ENCODE measurements at regions not wholly inside any gene's neighbourhood (a gene's known extent, or its start where the extent isn't known, plus 50 kb on each side); places are given as distances from the start of the nearest gene placed in this dataset.

GRCh38 chr7:21077602-21078001 lies 290.9 kb upstream of the SP8 start:
- H3K9me3 Mint-ChIP-seq: no peaks in the 10 kb centered on the region
- H3K4me3 Mint-ChIP-seq: no peak overlapping the region
- no peak for ATAC-seq
- no peak overlapping the region for H3K27ac Mint-ChIP-seq
- no peaks in the 10 kb centered on the region for H3K36me3 Mint-ChIP-seq
- H3K27me3 Mint-ChIP-seq: no peaks in the 10 kb centered on the region
- no peaks in the 10 kb centered on the region for H3K4me1 Mint-ChIP-seq

GRCh38 chr7:21084286-21084685 lies 297.6 kb upstream of the SP8 start:
- Mint-ChIP-seq H3K9me3 (no peaks in the 10 kb centered on the region), H3K27me3 (peaks cover 7% of the 10 kb centered on the region), H3K4me3 (no peak overlapping the region), H3K27ac (no peak overlapping the region), H3K36me3 (no peaks in the 10 kb centered on the region), H3K4me1 (no peaks in the 10 kb centered on the region)
- no peak for ATAC-seq

- no peak for ATAC-seq
These were observed 300.0 kb upstream of the SP8 start for GRCh38 chr7:21086688-21087087.

GRCh38 chr7:21089653-21090052 lies 303.0 kb upstream of the SP8 start:
- Mint-ChIP-seq H3K4me1 (no peaks in the 10 kb centered on the region), H3K4me3 (no peak overlapping the region), H3K9me3 (no peaks in the 10 kb centered on the region), H3K27me3 (peaks cover 14% of the 10 kb centered on the region), H3K27ac (no peak overlapping the region), H3K36me3 (no peaks in the 10 kb centered on the region)
- ATAC-seq: no peak

More at GRCh38 chr7:21086688-21087087, 300.0 kb upstream of the SP8 start:
- no peaks in the 10 kb centered on the region for H3K9me3 Mint-ChIP-seq
- no peak overlapping the region for H3K27ac Mint-ChIP-seq
- no peaks in the 10 kb centered on the region for H3K36me3 Mint-ChIP-seq
- no peaks in the 10 kb centered on the region for H3K4me1 Mint-ChIP-seq
- H3K27me3 Mint-ChIP-seq: peaks cover 11% of the 10 kb centered on the region
- H3K4me3 Mint-ChIP-seq: no peak overlapping the region

DNA sequence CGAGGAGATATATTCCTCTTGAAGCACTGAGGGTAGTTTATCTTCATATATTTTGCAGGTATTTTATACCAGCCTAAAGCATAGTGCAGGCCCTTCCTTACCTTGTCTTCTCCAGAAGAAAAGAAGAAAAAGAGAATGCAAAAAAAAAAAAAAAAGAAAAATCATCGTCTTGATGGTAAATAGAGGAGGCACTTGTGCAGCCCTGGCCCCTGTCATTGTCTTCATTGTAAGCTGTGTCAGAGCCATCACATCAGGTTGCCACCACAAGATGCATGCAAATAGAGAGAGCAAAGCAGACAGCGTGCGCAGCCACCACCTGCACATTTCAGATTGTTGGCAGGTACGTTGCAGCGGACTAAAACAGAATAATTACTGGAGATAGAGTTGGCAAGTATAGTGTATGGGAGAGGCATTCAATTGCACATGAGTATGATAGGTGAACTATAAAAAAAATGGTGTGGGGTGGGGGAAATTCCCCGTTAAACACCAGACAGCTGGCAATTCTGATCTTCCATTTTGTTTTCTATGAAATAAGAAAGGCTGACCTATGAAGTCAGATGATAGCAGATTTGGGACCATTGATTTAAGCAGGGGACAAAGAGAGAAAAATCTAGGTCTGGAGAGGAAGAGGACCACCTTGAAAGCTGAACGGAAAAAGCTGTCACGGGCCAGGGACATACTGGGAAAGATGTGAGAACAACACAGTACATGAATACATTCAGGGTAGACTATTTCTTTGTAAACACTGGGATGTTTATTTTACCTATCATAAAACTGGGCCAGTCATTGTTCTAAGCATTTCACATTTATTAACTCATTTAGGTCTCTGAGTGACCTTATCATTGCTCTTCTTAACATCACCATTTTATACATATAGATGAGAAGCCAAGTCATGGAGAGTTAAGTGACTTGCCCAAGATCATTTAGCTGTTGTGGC lies 306.3 kb upstream of the SP8 start:
- Mint-ChIP-seq H3K4me1 (no peaks in the 10 kb centered on the region), H3K9me3 (no peaks in the 10 kb centered on the region), H3K27me3 (peaks cover 9% of the 10 kb centered on the region), H3K36me3 (no peaks in the 10 kb centered on the region), H3K4me3 (no peak overlapping the region), H3K27ac (no peak overlapping the region)
- ATAC-seq: no peak

DNA sequence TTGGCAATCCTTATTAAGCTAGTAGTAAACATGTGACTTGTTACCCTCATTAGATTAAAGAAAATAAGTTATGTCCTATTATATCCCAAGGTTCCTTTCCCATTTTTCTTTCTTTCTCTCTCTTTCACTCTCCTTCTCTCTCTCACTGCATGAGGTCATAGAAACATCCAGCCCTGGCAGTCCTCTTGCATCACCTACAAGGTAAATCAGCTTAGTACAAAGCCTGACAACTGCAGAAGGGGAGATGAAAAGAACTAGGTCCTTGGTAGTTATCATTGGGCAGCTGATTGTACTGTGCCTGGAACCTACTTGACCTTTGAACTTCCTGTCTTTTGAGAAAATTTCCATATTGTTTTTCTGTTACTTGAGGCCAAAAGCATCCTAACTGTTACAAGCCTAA lies 307.9 kb upstream of the SP8 start:
- Mint-ChIP-seq H3K4me3 (no peak overlapping the region), H3K4me1 (no peaks in the 10 kb centered on the region), H3K27me3 (peaks cover 7% of the 10 kb centered on the region), H3K9me3 (no peaks in the 10 kb centered on the region), H3K27ac (no peak overlapping the region), H3K36me3 (no peaks in the 10 kb centered on the region)
- no peak for ATAC-seq

- no peak overlapping the region for H3K27ac Mint-ChIP-seq
- H3K4me1 Mint-ChIP-seq: no peaks in the 10 kb centered on the region
- no peaks in the 10 kb centered on the region for H3K27me3 Mint-ChIP-seq
- H3K9me3 Mint-ChIP-seq: no peaks in the 10 kb centered on the region
- no peak for ATAC-seq
- no peaks in the 10 kb centered on the region for H3K36me3 Mint-ChIP-seq
- H3K4me3 Mint-ChIP-seq: no peak overlapping the region
These were observed 312.7 kb upstream of the SP8 start for GRCh38 chr7:21099432-21099831.

DNA sequence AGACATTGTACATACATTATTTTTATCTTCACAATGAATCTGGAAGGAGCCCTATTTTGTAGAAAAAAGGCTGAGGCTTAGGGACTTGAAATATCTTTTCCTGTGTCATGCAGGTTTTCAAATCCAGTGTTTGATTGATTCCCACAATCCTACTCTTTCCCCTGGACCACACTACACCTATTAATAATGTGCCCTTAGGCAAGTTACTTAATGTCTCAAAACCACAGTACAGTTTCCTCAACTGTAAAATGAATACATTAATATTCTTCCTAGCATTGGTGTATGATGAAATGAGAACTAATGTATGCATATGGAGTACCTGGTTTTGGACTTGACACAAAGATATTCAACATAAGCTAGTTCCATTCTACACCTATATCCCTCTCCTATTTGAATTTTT lies 313.3 kb upstream of the SP8 start:
- peaks cover 3% of the 10 kb centered on the region for H3K27me3 Mint-ChIP-seq
- no peaks in the 10 kb centered on the region for H3K9me3 Mint-ChIP-seq
- H3K27ac Mint-ChIP-seq: no peak overlapping the region
- no peaks in the 10 kb centered on the region for H3K4me1 Mint-ChIP-seq
- no peaks in the 10 kb centered on the region for H3K36me3 Mint-ChIP-seq
- ATAC-seq: no peak
- no peak overlapping the region for H3K4me3 Mint-ChIP-seq

- H3K9me3 Mint-ChIP-seq: no peaks in the 10 kb centered on the region
These were observed 314.9 kb upstream of the SP8 start for GRCh38 chr7:21101541-21101940.

GRCh38 chr7:21103426-21104123 lies 316.9 kb upstream of the SP8 start:
- no peak overlapping the region for H3K4me3 Mint-ChIP-seq
- no peak overlapping the region for H3K27ac Mint-ChIP-seq
- no peaks in the 10 kb centered on the region for H3K9me3 Mint-ChIP-seq
- no peaks in the 10 kb centered on the region for H3K4me1 Mint-ChIP-seq
- no peak for ATAC-seq
- H3K27me3 Mint-ChIP-seq: peaks cover 8% of the 10 kb centered on the region
- no peaks in the 10 kb centered on the region for H3K36me3 Mint-ChIP-seq

More at GRCh38 chr7:21101541-21101940, 314.9 kb upstream of the SP8 start:
- H3K27me3 Mint-ChIP-seq: peaks cover 8% of the 10 kb centered on the region
- H3K36me3 Mint-ChIP-seq: no peaks in the 10 kb centered on the region
- no peak overlapping the region for H3K4me3 Mint-ChIP-seq
- no peak for ATAC-seq
- no peaks in the 10 kb centered on the region for H3K4me1 Mint-ChIP-seq
- H3K27ac Mint-ChIP-seq: no peak overlapping the region

DNA sequence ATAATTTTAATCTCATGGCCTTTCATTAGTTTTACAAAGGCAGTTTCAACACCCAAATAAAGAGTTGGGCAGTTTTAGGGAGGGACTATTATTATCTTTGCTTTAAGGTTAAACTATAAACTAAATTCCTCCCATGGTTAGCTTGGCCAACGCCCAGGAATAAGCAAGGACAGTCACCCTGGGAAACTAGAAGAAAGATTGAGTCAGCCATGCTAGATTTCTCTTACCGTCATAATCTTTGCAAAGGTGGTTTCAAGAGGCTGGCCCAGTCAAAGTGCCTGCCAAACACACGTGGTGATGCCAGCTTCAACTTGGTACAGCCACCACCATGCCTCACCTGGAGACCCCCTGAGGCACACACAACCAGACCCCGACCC lies 317.4 kb upstream of the SP8 start:
- peaks cover 8% of the 10 kb centered on the region for H3K27me3 Mint-ChIP-seq
- no peak for ATAC-seq
- no peak overlapping the region for H3K27ac Mint-ChIP-seq
- H3K9me3 Mint-ChIP-seq: no peaks in the 10 kb centered on the region
- H3K4me3 Mint-ChIP-seq: no peak overlapping the region
- H3K4me1 Mint-ChIP-seq: no peaks in the 10 kb centered on the region
- no peaks in the 10 kb centered on the region for H3K36me3 Mint-ChIP-seq

DNA sequence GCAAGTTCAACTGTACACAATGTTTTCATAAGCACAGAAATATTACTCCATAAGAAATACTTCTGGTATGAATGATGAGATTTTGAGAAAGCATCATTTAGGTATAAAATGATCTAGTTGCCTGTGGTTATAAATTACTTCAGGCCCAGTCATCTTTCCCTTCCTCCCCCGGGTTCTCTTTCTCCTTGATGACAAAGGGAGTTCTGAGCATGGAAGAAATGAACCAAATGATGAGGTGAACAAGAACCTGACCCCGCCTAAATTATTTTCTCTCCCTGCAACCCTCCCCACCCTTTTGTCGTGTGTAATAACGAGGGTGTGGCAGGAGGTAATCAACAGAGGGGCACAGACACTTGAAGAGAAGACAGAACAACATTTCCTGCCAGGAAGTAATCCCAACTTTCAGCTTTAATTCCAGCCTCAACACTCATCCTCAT lies 319.6 kb upstream of the SP8 start:
- Mint-ChIP-seq H3K27me3 (peaks cover 8% of the 10 kb centered on the region), H3K9me3 (no peaks in the 10 kb centered on the region), H3K4me3 (no peak overlapping the region), H3K4me1 (no peaks in the 10 kb centered on the region), H3K36me3 (no peaks in the 10 kb centered on the region), H3K27ac (no peak overlapping the region)
- ATAC-seq: no peak

- Mint-ChIP-seq H3K36me3 (no peaks in the 10 kb centered on the region), H3K27ac (no peak overlapping the region)
- ATAC-seq: no peak
These were observed 320.4 kb upstream of the SP8 start for GRCh38 chr7:21107101-21107500.

DNA sequence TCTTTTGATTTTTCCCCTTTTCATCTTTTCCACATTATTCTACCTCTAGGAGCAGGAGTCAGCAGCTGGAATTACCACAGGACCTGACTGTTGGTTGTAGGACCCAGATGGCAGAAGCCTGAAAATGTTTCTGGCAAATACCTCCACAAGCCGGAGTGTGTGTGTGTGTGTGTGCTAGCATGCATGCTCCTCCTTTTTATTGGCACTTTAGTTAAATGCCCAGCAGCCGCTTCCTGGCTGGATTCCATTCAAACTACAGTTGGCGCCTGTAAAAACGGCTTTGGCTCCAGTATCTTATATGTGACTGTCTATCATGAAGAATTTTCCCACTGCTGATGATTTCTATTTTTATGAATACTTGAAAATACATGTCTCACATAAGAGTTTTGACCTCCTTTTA lies 319.7 kb upstream of the SP4 start:
- Mint-ChIP-seq H3K4me1 (no peaks in the 10 kb centered on the region), H3K27me3 (peaks cover 8% of the 10 kb centered on the region)
- no peak for ATAC-seq

More at GRCh38 chr7:21107101-21107500, 320.4 kb upstream of the SP8 start:
- H3K4me1 Mint-ChIP-seq: no peaks in the 10 kb centered on the region
- H3K4me3 Mint-ChIP-seq: no peak overlapping the region
- H3K9me3 Mint-ChIP-seq: no peaks in the 10 kb centered on the region
- H3K27me3 Mint-ChIP-seq: peaks cover 8% of the 10 kb centered on the region

DNA sequence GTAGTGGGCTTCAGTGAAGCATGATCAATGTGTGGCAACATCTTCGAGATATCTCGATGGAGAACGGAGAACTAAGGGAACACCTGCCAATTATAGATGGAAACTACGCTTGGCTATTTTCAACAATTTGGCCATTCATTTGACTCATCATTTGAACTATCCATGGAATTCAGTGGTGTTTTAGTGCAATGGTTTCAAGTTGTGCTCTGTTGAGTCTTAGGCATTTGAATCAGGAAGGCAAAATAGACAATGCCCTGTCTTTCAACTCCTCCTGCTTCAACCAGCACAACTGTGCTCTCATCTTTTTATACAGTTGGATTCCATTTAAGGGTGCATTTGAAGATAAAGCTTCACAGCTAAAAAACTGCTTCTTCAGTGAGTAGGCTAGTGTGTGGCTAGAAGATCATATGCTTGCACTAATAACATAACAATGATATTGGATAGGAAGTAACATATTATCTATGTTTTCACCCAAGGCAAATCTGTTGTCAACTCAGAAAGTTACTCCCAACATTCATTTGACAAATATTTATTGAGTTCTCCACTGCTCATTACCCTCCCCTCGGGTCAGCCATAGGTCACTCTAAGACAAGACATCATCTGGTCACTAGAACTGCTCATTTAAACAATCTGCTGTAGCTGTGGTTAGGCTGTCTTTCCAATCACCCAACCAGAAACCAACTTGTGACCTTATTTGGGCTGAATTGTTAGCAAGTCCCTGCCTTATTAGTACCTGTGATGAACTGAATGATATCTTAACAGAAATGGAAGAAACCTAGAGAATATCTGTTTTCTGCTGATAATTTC lies 314.1 kb upstream of the SP4 start:
- Mint-ChIP-seq H3K36me3 (no peaks in the 10 kb centered on the region), H3K27me3 (peaks cover 17% of the 10 kb centered on the region), H3K4me1 (no peaks in the 10 kb centered on the region), H3K4me3 (no peak overlapping the region), H3K27ac (no peak overlapping the region), H3K9me3 (no peaks in the 10 kb centered on the region)
- no peak for ATAC-seq

More for the DNA sequence above, 319.7 kb upstream of the SP4 start:
- H3K36me3 Mint-ChIP-seq: no peaks in the 10 kb centered on the region
- no peak overlapping the region for H3K27ac Mint-ChIP-seq
- no peak overlapping the region for H3K4me3 Mint-ChIP-seq
- no peaks in the 10 kb centered on the region for H3K9me3 Mint-ChIP-seq
